ENCODE measurements at regions not wholly inside any gene's neighbourhood (a gene's known extent, or its start where the extent isn't known, plus 50 kb on each side); places are given as distances from the start of the nearest gene placed in this dataset.
"Not testable (repeated sequence)": the region's sequence is repeated elsewhere in the genome, so short reads cannot be mapped to it uniquely, and the experiment has no call there.

DNA sequence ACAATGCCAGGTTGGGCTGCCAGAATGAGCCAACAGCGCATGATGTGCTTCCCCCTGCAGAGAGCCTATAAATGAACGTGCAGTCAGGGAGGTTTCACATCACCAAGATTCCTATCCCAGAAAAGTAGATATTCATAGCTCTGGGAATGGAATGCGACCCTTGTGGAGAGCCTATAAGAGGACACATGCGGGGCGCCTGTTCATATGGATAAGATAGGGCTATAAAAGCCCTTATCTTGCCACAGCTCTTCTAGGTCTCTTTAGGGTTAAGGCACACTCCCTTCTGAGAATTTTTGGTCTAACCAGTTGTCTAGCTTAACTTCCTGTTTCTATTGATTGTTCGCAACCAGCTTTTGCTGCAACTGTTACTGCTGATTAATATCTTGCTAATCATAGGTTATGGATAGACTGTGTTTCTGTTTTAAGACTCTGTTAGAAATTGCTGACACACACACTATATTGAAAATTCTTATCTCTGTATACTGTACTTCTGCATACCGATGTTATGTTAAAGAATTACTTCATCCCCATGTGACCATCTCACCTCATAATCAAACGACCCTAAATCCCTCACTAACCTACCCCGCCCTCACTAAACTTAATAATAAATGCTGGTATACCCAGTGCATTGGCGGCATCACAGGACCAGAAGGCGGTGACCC lies 74.4 kb upstream of the KIF2B start:
- TF ChIP-seq, protein P1, sequence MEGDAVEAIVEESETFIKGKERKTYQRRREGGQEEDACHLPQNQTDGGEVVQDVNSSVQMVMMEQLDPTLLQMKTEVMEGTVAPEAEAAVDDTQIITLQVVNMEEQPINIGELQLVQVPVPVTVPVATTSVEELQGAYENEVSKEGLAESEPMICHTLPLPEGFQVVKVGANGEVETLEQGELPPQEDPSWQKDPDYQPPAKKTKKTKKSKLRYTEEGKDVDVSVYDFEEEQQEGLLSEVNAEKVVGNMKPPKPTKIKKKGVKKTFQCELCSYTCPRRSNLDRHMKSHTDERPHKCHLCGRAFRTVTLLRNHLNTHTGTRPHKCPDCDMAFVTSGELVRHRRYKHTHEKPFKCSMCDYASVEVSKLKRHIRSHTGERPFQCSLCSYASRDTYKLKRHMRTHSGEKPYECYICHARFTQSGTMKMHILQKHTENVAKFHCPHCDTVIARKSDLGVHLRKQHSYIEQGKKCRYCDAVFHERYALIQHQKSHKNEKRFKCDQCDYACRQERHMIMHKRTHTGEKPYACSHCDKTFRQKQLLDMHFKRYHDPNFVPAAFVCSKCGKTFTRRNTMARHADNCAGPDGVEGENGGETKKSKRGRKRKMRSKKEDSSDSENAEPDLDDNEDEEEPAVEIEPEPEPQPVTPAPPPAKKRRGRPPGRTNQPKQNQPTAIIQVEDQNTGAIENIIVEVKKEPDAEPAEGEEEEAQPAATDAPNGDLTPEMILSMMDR (IDR thresholded peaks at IDR 0.05; ENCODE audit: extremely low read depth in 1 of 2, insufficient read depth in 1 of 2, low read depth in 1 of 2, low read length in 2 of 2): not testable (repeated sequence)
- not testable (repeated sequence) for TF ChIP-seq EZH2 (IDR thresholded peaks at IDR 0.05; ENCODE audit: borderline replicate concordance, low read depth, low read length, severe bottlenecking); FOS (IDR thresholded peaks at IDR 0.05; ENCODE audit: borderline replicate concordance, insufficient read depth, low read length); POLR2AphosphoS5 (IDR thresholded peaks at IDR 0.05; ENCODE audit: insufficient read depth, low read depth, low read length); GATA2 (IDR thresholded peaks at IDR 0.05; ENCODE audit: insufficient read depth, insufficient read length, low read depth, low read length)
